Endothelial cell (in vitro differentiated cells): ENCODE measurements at regions not wholly inside any gene's neighbourhood (a gene's known extent, or its start where the extent isn't known, plus 50 kb on each side); places are given as distances from the start of the nearest gene placed in this dataset.

ENCODE experiments used
- DNase-seq: peaks from one replicate; pipeline ENCODE4 v3.0.0; 2021; ENCODE audit warnings: low spot score
- H3K27ac Mint-ChIP-seq: one replicate; pipeline ENCODE4 v1.8.0; 2021; ENCODE audit warnings: mixed read lengths, inconsistent platforms; ENCODE audit not compliant: unreplicated experiment
- H3K27me3 Mint-ChIP-seq: one replicate; pipeline ENCODE4 v1.8.0; 2021; ENCODE audit warnings: mild to moderate bottlenecking, moderate library complexity, mixed read lengths, inconsistent platforms; ENCODE audit not compliant: unreplicated experiment
- H3K36me3 Mint-ChIP-seq: one replicate; pipeline ENCODE4 v1.8.0; 2021; ENCODE audit warnings: mild to moderate bottlenecking, low read depth, mixed read lengths, inconsistent platforms; ENCODE audit not compliant: unreplicated experiment
- H3K4me1 Mint-ChIP-seq: one replicate; pipeline ENCODE4 v1.8.0; 2021; ENCODE audit warnings: mild to moderate bottlenecking, mixed read lengths, inconsistent platforms; ENCODE audit not compliant: unreplicated experiment
- H3K4me3 Mint-ChIP-seq: one replicate; pipeline ENCODE4 v1.8.0; 2021; ENCODE audit warnings: mild to moderate bottlenecking, mixed read lengths, inconsistent platforms; ENCODE audit not compliant: unreplicated experiment
- H3K9me3 Mint-ChIP-seq: one replicate; pipeline ENCODE4 v1.8.0; 2021; ENCODE audit warnings: mixed read lengths, inconsistent platforms; ENCODE audit not compliant: unreplicated experiment
- TF ChIP-seq, protein P1 (sequence below): fragments of 200-600 bp; sonication (generic); IDR thresholded peaks from one replicate; pipeline ENCODE4 v1.5.0; 2021; ENCODE audit warnings: antibody characterized with exemption; ENCODE audit not compliant: unreplicated experiment

DNA sequence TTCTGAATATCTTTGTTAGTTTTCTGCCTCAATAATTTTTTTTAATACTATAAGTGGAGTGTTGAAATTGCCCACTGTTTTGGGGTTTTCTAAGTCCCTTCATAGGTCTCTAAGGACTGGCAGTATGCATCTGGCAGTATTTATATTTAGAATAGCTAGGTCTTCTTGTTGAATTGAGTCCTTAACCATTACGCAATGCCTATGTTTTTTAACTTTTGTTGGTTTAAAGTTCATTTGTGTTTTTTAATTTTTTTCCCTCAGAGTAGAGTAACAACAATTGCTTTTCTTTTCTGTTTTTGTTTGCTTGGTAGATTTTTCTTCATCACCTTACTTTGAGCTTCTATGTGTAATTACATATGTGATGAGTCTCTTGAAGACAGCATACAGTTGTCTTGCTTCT lies 375.9 kb upstream of the EYS start:
- Mint-ChIP-seq H3K9me3 (no peaks in the 10 kb centered on the region), H3K27me3 (peaks cover 2% of the 10 kb centered on the region), H3K36me3 (no peaks in the 10 kb centered on the region), H3K4me3 (no peak overlapping the region), H3K4me1 (no peaks in the 10 kb centered on the region), H3K27ac (no peak overlapping the region)
- TF ChIP-seq, protein P1, sequence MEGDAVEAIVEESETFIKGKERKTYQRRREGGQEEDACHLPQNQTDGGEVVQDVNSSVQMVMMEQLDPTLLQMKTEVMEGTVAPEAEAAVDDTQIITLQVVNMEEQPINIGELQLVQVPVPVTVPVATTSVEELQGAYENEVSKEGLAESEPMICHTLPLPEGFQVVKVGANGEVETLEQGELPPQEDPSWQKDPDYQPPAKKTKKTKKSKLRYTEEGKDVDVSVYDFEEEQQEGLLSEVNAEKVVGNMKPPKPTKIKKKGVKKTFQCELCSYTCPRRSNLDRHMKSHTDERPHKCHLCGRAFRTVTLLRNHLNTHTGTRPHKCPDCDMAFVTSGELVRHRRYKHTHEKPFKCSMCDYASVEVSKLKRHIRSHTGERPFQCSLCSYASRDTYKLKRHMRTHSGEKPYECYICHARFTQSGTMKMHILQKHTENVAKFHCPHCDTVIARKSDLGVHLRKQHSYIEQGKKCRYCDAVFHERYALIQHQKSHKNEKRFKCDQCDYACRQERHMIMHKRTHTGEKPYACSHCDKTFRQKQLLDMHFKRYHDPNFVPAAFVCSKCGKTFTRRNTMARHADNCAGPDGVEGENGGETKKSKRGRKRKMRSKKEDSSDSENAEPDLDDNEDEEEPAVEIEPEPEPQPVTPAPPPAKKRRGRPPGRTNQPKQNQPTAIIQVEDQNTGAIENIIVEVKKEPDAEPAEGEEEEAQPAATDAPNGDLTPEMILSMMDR, result no peak
- no peak for DNase-seq

DNA sequence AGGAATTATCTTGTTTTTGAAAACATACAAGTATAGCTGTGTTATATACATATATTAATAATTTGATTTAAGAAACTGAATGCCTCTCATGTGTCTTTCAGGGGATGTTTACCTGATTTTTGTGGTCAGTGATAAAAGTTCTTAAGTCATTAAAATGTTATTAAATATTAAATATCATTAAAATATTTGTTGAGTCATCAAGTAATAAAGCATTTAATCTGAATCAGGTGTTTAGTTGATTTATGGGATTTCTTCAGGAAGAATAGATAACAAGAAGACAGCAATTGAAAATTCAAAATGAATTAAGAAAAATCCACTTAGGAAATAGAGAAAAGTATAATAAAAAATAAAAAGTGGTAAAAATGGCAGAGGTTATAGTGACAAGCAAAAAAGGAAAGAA lies 361.9 kb upstream of the EYS start:
- no peak for DNase-seq
- Mint-ChIP-seq H3K27ac (no peak overlapping the region), H3K9me3 (no peaks in the 10 kb centered on the region), H3K4me3 (no peak overlapping the region), H3K4me1 (no peaks in the 10 kb centered on the region), H3K36me3 (no peaks in the 10 kb centered on the region), H3K27me3 (no peaks in the 10 kb centered on the region)
- TF ChIP-seq, protein P1, result no peak

DNA sequence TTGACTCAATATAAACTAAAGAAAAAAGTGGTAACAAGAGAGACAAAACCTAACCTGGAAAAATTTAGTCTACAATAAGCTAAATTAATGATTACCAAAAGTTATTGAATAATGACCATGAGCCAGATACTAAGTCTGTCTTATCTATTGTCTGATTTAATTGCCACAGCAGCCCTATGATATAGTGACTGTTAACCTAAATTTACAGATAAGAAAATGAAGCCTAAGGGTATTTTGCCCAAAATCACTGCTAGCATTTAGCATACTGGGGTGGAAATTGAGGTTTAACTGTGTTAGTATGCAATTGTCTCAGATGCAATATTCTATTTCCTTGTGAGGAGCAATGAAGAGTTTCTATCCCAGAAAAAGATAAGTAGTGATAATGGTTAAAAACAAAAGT lies 361.0 kb upstream of the EYS start:
- Mint-ChIP-seq H3K4me1 (no peaks in the 10 kb centered on the region), H3K9me3 (no peaks in the 10 kb centered on the region), H3K36me3 (no peaks in the 10 kb centered on the region), H3K27ac (no peak overlapping the region), H3K4me3 (no peak overlapping the region), H3K27me3 (no peaks in the 10 kb centered on the region)
- no peak for DNase-seq
- TF ChIP-seq, protein P1, result no peak

DNA sequence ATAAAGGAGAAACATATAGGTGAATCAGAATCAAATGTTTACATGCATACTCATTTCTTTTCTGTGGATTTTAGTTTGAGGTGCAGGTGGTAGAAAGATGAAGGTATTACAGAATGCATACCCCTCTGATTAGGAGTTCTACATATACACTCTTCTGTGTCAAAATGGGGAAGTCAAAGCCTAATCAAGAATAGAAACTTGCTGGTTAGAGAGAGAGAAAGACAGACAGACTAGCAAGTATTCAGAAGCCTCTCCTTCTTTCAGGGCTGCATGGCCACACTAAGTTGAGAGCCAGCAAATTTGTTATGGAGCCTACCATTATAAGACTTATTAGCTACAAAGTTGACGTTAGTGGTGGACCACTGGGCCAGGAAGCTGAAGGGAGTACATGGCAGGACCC lies 358.3 kb upstream of the EYS start:
- H3K36me3 Mint-ChIP-seq, result no peaks in the 10 kb centered on the region
- H3K4me3 Mint-ChIP-seq, result no peak overlapping the region
- no peak overlapping the region for H3K27ac Mint-ChIP-seq
- DNase-seq, result no peak
- no peaks in the 10 kb centered on the region for H3K4me1 Mint-ChIP-seq
- H3K27me3 Mint-ChIP-seq, result no peaks in the 10 kb centered on the region
- TF ChIP-seq, protein P1, result no peak
- H3K9me3 Mint-ChIP-seq, result no peaks in the 10 kb centered on the region

DNA sequence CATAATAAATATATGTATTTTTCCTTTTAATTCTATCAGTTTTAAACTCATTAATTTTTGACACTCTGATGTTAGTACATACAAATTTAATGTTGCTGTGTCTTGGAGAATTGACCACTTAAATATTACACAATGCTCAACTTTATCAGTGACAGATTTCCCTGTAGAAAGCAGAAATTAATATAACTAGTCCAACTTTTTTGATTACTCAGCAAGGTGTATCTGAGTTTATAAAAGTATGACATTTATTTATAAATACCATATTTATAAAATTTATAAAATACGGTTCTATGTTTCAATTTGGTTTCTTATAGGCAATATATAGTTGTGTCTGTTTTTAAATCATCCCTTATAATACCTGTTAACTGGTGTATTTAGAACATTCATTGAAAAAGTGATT lies 350.0 kb upstream of the EYS start:
- Mint-ChIP-seq H3K27ac (no peak overlapping the region), H3K36me3 (no peaks in the 10 kb centered on the region), H3K27me3 (no peaks in the 10 kb centered on the region), H3K4me1 (no peaks in the 10 kb centered on the region), H3K4me3 (no peak overlapping the region), H3K9me3 (no peaks in the 10 kb centered on the region)
- TF ChIP-seq, protein P1, result no peak
- DNase-seq, result no peak
